ENCODE measurements at regions not wholly inside any gene's neighbourhood (a gene's known extent, or its start where the extent isn't known, plus 50 kb on each side); places are given as distances from the start of the nearest gene placed in this dataset.

GRCh38 chr12:89949457-89950195 is 241.0 kb upstream of the ATP2B1 start (continued):
- TF ChIP-seq NKRF (conservative IDR thresholded peaks at IDR 0.05) (no peak), PAX8 (IDR thresholded peaks at IDR 0.05) (0 out of 2 replicates have a peak, but pooled peaks have one; percentile 35), SMARCA5 (IDR thresholded peaks at IDR 0.05) (no peak), RUNX3 (IDR thresholded peaks at IDR 0.05; ENCODE audit: low read length) (peak; percentile 85), IRF5 (IDR thresholded peaks at IDR 0.05; ENCODE audit: borderline replicate concordance) (no peak), IKZF1 (conservative IDR thresholded peaks at IDR 0.05) (peak; percentile 54), JUND (IDR thresholded peaks at IDR 0.05; ENCODE audit: low read depth, low read length) (no peak), KLF5 (IDR thresholded peaks at IDR 0.05; ENCODE audit: partially characterized antibody) (no peak), E2F4 (IDR thresholded peaks at IDR 0.05; ENCODE audit: low read depth, low read length) (no peak), MEF2B (IDR thresholded peaks at IDR 0.05; ENCODE audit: partially characterized antibody, poor library complexity, severe bottlenecking) (peak; percentile 9), SUZ12 (IDR thresholded peaks at IDR 0.05; ENCODE audit: unreplicated experiment) (no peak), MTA3 (IDR thresholded peaks at IDR 0.05; ENCODE audit: borderline replicate concordance, low read length) (no peak), SP1 (IDR thresholded peaks at IDR 0.05; ENCODE audit: low read depth, low read length) (peak; percentile 13), NBN (IDR thresholded peaks at IDR 0.05) (no peak; the same call in 1 of the 2 replicates), YY1 (IDR thresholded peaks at IDR 0.05; ENCODE audit: low read depth, low read length) (no peak), ETV6 (conservative IDR thresholded peaks at IDR 0.05 in 1 of 2, IDR thresholded peaks at IDR 0.05 in 1 of 2; ENCODE audit: borderline replicate concordance in 1 of 2, low read depth in 1 of 2) (0 out of 4 replicates have a peak, but pooled peaks of 1 of the 2 experiments have one; percentile 37), CBX5 (IDR thresholded peaks at IDR 0.05; ENCODE audit: low read depth) (no peak), SPI1 (IDR thresholded peaks at IDR 0.05; ENCODE audit: borderline replicate concordance, insufficient read depth, low read depth, low read length) (no peak), ZBED1 (IDR thresholded peaks at IDR 0.05; ENCODE audit: borderline replicate concordance) (no peak), HSF1 (IDR thresholded peaks at IDR 0.05; ENCODE audit: low read depth, low read length) (no peak), GATAD2B (conservative IDR thresholded peaks at IDR 0.05; ENCODE audit: low read depth) (no peak), IRF3 (IDR thresholded peaks at IDR 0.05) (no peak), DPF2 (IDR thresholded peaks at IDR 0.05) (peak; percentile 41; the same call in 1 of the 2 replicates)

Data from GM12878 (cell line).